OCI-LY3 (cell line): ENCODE measurements at regions not wholly inside any gene's neighbourhood (a gene's known extent, or its start where the extent isn't known, plus 50 kb on each side); places are given as distances from the start of the nearest gene placed in this dataset.
A peak's percentile ranks its signal among the peaks of the same experiment; 100 is the strongest.

Experiments used
- H2AFZ ChIP-seq: fragments of 200-600, 300-600 bp; shearing (Covaris generic); 2 replicates; pipeline ENCODE4 v1.6.0; 2014; ENCODE audit warnings: antibody characterized with exemption, low read depth, low read length
- H3K27ac ChIP-seq: fragments of 200-600, 300-600 bp; sonication (generic); 2 replicates; pipeline ENCODE4 v1.5.1; 2014; ENCODE audit warnings: mild to moderate bottlenecking, low read length, moderate library complexity, mixed read lengths
- H3K27me3 ChIP-seq: fragments of 200-600, 300-600 bp; sonication (generic); 2 replicates; pipeline ENCODE4 v1.6.1; 2014; ENCODE audit warnings: low read depth, low read length, mixed read lengths
- H3K36me3 ChIP-seq: fragments of 200-600, 300-600 bp; sonication (generic); replicated peaks from 2 replicates; pipeline ENCODE3; 2014; ENCODE audit warnings: low read depth, low read length, mixed read lengths
- H3K4me1 ChIP-seq: fragments of 300-600, 200-600 bp; sonication (generic); 2 replicates; pipeline ENCODE4 v1.6.1; 2014; ENCODE audit warnings: low read length, mixed read lengths
- H3K4me2 ChIP-seq: fragments of 200-600, 300-600 bp; sonication (generic); 2 replicates; pipeline ENCODE4 v1.6.1; 2014; ENCODE audit warnings: low read length, mixed read lengths
- H3K4me3 ChIP-seq: fragments of 300-600, 200-600 bp; sonication (generic); 2 replicates; pipeline ENCODE4 v1.5.1; 2014; ENCODE audit warnings: antibody characterized with exemption, mild to moderate bottlenecking, low read length, moderate library complexity
- H3K79me2 ChIP-seq: fragments of 300-600, 200-600 bp; shearing (Covaris generic); 2 replicates; pipeline ENCODE4 v1.6.1; 2014; ENCODE audit warnings: mild to moderate bottlenecking, low read length, mixed read lengths
- H3K9ac ChIP-seq: fragments of 300-600, 200-600 bp; shearing (Covaris generic); 2 replicates; pipeline ENCODE4 v1.6.0; 2014; ENCODE audit warnings: mild to moderate bottlenecking, low read length, moderate library complexity
- H3K9me3 ChIP-seq: fragments of 200-600, 300-600 bp; shearing (Covaris generic); 2 replicates; pipeline ENCODE4 v1.6.1; 2014; ENCODE audit warnings: low read length, mixed read lengths; ENCODE audit not compliant: insufficient read depth
- H4K20me1 ChIP-seq: fragments of 200-600, 300-600 bp; sonication (generic); 2 replicates; pipeline ENCODE4 v1.6.1; 2016; ENCODE audit warnings: low read length, mixed read lengths; ENCODE audit not compliant: insufficient read depth
- CTCF ChIP-seq: fragments of 200-600, 300-600 bp; sonication (generic); IDR thresholded peaks from 2 replicates; pipeline ENCODE4 v1.5.1; 2014; ENCODE audit warnings: antibody characterized with exemption, low read length, low read depth
- EZH2phosphoT487 ChIP-seq: fragments of 200-600 bp; shearing (Covaris generic); IDR thresholded peaks from 2 replicates; pipeline ENCODE4 v1.6.1; 2018; ENCODE audit warnings: antibody characterized with exemption, mixed run types, low read depth

DNA sequence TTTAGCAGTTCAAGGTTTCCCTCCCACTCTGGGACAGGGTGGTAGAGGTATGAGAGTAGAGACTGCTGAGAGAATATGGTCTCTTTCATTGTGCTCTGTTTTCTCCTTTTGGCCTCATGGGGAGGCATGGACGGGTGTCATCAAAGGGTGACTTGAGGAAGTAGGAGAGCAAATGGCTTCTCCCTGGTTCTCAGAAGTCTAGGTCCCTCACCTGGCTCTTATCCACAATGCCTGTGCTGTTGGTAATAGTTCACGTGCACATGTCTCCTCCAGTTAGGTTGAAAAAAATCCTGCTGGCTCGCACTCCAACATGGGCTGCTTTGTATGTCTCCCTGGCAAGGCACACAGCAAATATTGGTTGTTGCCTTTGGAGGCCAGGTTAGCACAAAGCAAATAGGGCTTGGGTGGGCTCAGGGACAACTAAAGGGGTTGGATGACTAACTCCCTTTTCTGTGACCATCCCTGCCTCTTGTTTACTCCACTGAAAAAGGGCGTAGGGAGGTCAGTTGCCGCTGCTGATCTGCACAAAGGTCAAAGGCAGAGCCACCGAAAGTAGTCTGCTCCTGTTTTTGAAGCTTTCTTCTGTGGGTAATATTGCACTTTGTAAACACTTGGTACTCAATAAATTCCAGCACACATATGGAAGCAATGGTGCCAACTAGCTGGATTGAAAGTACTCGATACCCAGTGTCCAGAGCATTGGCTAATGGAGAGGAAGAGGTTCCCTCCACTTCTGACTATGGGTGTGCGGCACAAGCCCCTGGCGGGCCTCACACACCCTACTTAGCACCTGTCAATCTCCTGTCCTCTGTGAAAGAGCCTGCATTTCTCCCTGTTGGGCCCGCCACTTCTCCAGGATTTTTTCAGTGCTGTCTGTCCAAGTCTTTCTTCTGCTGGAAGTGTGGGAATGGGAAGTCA lies 121.8 kb downstream of the SLC38A6 start:
- H3K27ac ChIP-seq: peak overlapping the region; percentile 58
- TF ChIP-seq EZH2phosphoT487 (no peak), CTCF (no peak)
- H3K27me3 ChIP-seq: no peaks in the 10 kb centered on the region
- H3K79me2 ChIP-seq: no peaks in the 10 kb centered on the region
- H3K36me3 ChIP-seq: peaks cover 3% of the 10 kb centered on the region
- H3K4me2 ChIP-seq: peak overlapping the region; percentile 96
- H3K9ac ChIP-seq: peak overlapping the region; percentile 56; the same call in 1 of the 2 replicates
- no peaks in the 10 kb centered on the region for H4K20me1 ChIP-seq
- peak overlapping the region; percentile 71 for H3K4me3 ChIP-seq
- peak overlapping the region; percentile 14; the same call in 1 of the 2 replicates for H2AFZ ChIP-seq
- H3K4me1 ChIP-seq: peaks cover 47% of the 10 kb centered on the region
- no peaks in the 10 kb centered on the region for H3K9me3 ChIP-seq
